OCI-LY3 (cell line): ENCODE measurements at regions not wholly inside any gene's neighbourhood (a gene's known extent, or its start where the extent isn't known, plus 50 kb on each side); places are given as distances from the start of the nearest gene placed in this dataset.

Source experiments
- EZH2phosphoT487 ChIP-seq: fragments of 200-600 bp; shearing (Covaris generic); IDR thresholded peaks from 2 replicates; pipeline ENCODE4 v1.6.1; 2018; ENCODE audit warnings: antibody characterized with exemption, mixed run types, low read depth
- TF ChIP-seq, protein P1 (sequence below): fragments of 200-600, 300-600 bp; sonication (generic); IDR thresholded peaks from 2 replicates; pipeline ENCODE4 v1.5.1; 2014; ENCODE audit warnings: antibody characterized with exemption, low read length, low read depth

DNA sequence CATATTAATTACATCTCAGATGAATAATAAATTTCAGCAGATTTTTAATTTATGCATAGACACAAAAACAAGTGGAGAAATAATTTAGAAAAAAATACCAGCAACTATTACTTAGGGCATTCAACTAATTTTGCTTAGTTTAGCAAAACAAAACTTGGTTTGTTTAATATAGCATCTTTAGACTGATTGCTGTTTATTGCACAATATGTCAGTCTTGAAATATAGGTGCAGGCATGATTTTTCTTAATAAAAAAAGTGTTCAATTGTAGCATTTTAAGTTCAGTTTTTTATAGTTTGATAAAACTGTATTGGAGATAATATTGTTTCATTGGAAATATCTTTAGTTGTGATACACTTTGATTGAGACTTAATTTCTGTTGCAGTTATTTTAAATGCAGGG is 161.2 kb upstream of the KCNH8 start:
- TF ChIP-seq, protein P1, sequence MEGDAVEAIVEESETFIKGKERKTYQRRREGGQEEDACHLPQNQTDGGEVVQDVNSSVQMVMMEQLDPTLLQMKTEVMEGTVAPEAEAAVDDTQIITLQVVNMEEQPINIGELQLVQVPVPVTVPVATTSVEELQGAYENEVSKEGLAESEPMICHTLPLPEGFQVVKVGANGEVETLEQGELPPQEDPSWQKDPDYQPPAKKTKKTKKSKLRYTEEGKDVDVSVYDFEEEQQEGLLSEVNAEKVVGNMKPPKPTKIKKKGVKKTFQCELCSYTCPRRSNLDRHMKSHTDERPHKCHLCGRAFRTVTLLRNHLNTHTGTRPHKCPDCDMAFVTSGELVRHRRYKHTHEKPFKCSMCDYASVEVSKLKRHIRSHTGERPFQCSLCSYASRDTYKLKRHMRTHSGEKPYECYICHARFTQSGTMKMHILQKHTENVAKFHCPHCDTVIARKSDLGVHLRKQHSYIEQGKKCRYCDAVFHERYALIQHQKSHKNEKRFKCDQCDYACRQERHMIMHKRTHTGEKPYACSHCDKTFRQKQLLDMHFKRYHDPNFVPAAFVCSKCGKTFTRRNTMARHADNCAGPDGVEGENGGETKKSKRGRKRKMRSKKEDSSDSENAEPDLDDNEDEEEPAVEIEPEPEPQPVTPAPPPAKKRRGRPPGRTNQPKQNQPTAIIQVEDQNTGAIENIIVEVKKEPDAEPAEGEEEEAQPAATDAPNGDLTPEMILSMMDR: no peak
- TF ChIP-seq EZH2phosphoT487: no peak
